GM19324 (cell line): ENCODE measurements at regions not wholly inside any gene's neighbourhood (a gene's known extent, or its start where the extent isn't known, plus 50 kb on each side); places are given as distances from the start of the nearest gene placed in this dataset.
"Not testable (repeated sequence)": the region's sequence is repeated elsewhere in the genome, so short reads cannot be mapped to it uniquely, and the experiment has no call there.

Experiments
- ATAC-seq: cut with Tn5 transposase; IDR thresholded peaks from one replicate; pipeline ENCODE4 v1.9.1; 2021; ENCODE audit warnings: mild to moderate bottlenecking, moderate library complexity; ENCODE audit not compliant: unreplicated experiment, low FRiP score

DNA sequence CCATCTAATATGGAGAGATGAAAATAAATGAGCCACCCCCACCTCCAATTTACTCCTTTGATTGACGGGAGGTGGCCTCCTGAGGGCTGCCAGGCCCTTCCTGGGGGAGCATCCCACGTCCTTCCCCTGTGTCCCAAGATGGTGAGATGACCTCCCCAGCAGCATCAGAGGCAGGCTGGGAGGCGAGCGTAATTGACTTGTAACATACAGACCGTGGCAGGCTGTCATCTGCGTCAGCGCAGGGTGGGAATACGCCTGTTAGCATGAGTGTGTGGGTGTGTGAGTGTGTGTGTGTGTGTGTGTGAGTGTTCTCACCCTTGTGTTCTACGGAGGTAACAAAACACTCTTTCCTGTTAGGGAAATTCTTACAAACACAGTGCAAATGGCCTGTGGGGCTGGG, 156.9 kb upstream of the CIBAR2 start:
- ATAC-seq = no peak

DNA sequence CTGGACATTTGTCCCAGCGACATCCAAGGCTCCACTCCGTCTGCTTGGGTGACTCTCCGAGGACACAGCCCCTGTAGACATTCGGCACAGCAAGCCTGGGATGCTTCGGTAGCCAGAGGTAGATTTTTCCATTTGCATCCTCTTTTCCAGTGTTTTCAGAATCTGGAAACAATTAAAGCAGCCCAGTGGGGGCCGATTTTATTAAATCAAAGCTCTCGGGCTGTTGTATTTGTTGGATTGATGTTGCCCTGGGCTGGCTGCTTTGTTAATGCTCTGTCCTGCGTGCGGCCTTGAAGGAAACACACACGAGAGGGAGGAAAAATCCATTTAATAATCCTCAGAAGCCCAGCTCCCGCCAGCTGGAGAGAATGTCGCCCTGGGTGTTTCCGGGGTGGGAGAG, 158.1 kb upstream of the CIBAR2 start:
- ATAC-seq = no peak

DNA sequence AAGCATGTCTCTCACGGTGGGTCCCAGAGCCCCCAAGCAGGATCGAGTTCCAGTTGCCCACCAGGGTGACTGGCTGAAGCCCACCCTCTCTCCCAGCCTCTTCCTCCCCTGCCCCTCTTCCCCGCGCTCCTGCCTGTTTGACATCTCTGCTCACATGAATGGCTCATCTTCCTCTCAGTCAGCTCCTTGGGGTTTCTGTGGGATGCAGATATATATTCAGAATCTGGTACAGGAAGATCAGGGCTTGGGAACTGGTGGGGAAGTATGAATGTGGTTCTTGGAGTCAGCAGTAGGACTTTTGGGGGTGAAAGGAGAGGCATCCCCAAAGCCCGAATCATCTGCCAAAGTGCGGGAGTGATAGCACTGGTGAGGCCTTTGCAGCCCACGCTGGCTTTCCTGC, 158.9 kb upstream of the CIBAR2 start:
- ATAC-seq = no peak

DNA sequence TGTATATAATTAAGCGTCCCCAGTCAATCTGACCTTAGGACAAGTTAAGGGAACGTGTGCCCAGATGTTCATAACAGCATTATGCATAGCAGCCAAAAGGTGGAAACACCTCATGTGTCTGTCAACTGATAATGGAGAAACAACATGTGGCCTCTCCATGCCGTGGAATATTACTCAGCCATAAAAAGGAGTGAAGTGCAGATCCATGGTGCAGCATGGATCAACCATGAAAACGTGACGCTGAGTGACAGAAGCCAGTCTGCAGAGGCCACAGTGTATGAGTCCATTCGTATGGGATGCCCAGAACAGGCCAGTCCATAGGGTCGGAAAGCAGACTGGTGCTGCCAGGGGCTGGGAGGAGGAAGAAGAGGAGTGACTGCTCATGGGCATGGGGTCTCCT, 161.0 kb upstream of the CIBAR2 start:
- ATAC-seq = no peak

DNA sequence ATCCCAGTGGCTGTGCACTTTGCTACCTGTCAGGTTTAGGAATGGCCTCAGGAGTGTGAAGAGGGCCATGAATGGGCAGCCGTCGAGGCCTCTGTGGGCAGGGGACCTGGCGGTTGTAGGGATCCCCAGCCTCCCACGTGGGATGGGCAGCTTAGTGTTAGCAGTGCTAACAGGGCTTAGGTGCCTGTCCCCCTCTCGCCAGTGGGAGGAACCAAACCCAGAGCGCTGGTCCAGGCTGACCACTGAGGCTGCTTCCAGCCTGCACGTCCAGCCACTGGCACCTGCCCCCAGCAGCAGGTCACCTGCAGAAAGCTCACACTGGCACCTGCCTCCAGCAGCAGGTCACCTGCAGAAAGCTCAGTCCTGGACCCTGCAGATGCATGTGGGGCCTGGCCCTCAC, 162.2 kb upstream of the CIBAR2 start:
- no peak for ATAC-seq

DNA sequence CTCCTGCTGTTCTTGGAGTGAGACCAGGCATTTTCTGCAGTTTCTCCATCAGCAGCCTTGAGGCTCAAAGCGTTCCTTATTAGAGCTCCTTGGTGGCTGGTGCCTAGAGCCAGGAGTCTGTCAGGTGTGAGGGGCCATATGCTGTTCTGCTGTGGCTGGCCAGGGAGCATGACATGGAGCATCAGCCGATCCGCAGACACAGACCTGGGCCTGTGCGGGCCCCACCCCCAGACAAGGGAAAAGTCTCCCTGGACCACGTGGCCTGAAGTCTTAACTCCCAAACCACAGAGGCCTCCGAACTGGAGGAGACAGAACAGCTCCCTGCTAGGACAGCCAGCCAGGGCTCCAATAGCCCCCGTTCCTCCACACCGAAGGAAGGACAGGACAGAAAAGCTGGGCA, 162.7 kb upstream of the CIBAR2 start:
- no peak for ATAC-seq

DNA sequence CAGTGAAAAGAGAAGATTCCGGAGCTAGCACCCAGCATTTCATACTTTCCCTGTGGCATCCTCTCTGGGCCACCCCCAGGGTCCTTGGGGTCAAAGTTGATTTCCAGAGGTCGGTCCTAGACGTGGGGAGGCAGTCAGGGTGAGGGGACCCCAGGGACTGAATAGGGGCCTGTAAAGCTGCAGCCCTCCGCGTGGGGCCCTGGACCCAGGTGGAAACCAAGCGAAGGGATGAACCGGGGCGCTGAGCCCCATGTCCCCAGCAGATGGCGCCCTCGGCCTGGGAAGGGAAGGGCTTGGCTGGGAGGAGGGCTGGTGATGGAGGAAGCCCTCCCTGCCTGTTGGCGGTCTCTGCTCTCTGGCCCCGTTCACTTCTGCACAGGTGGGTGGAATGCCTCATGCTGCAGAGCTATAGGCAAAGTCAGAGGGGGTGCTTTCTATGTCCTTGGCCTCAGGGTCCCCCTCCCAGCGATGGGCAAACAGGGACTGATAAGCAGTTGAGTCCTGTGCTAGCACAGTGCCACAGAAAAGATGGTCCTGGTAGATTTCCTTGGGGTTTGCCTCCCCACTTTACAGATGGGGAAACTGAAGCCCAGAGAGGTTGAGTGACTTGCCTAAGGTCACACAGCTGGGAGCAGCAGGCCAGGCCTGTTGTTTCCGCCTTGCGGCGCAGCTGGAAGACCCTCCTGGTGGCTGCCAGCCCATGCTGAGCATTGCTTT, 163.4 kb upstream of the CIBAR2 start:
- no peak for ATAC-seq

DNA sequence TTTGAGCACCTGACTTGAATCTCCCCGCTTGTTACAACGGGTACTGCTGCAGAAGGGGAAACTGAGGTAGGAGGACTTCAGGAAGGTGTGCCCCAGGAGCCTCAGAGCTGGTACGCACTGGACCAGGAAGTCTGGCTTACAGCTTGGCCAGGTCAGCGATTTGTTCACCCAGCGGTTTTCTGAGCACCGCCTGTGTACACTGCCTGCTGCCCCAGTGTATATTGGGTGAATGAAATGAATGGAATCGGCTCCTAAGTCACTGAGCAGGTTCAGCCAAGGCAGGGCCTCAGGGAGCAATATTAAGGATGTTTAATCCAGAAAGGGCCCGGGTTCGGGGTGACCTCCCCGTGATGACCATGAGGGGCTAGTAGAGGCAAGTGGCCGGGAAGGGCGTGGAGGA, 164.0 kb upstream of the CIBAR2 start:
- no peak for ATAC-seq

DNA sequence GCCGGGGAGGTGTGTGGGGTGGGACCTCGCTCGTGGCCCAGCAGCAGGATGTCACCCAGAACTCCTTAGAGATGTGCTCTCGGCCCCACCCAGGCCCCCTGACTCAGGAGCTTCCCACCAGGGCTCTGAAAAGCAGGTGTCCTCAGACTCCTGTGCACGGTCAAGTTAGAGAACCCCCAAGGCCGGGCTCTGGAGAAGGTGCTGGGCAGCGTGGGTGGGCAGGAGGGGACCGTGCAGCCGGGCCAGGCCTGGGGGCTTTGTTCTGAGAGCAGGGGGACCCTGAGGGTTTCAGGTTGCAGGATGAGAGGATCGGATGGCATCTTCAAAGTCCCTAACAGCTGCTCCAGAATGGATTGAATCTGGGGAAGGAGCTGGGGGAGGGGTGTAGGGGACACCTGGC, 164.4 kb upstream of the CIBAR2 start:
- ATAC-seq = no peak

DNA sequence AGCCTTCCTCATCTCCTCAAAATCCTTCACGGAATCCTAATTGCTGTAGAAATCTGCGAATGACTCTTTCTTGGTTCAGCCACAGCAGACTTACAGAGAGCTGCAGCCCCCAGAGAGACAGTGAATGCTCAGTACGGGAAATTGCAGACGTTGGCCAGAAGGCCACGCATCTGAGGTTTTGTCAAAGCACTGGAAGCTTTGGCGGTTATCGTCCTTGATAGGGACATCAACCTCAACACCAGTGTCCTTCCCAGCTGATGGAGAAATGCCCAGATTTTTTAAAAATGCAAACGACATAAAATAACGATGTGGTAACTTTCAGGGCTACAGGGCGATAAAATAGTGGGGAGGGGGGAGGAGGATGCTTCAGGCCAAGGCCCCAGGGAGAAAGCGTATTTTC, 166.6 kb upstream of the CIBAR2 start:
- no peak for ATAC-seq

DNA sequence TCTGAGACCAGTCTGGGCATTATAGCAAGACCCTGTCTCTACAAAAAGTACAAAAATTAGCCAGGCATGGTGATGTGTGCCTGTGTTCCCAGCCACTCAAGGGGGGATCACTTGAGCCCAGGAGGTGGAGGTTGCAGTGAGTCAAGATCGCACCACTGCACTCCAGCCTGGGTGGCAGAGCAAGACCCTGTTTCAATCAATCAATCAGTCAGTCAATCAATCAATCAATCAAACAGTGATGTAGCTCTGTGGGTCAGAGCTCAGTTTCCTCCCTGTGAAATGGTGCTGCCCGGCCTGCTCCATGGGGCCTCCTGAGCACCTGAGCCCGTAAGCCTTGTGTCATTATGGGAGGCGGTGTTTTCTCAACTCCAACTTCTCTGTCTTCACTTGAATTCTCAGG, 167.1 kb upstream of the CIBAR2 start:
- ATAC-seq = no peak

DNA sequence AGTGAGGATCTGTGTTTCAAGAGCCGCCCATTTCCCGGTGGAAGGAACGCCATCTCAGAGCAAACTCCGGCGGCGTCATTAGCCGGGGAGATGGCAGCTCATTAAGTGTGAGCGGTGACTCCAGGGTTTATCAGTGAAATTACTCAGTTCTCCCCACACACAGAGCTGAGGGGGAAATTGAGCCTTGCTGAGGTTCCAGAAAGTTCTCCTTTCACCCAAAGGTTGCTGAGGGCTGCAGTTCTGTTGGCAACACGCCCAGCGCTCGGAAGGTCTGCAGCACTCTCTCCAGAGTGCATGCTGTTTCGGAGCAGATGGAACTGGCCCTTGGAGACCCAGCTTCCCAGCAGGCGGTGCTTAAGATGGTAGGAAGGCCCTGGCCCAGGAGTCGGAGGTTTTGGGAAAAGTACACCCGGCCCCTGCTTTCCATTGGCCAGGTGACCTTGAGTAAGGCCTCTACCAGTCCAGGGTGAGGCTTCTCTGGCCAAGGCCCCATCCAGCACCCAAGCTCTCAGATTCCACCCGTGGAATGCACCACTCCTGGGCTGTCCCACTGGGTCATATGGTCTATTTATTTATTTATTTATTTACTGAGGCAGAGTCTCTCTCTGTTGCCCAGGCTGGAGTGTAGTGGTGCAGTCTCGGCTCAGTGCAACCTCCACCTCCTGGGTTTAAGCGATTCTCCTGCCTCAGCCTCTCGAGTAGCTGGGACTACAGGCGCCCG, 167.7 kb upstream of the CIBAR2 start:
- ATAC-seq = no peak

DNA sequence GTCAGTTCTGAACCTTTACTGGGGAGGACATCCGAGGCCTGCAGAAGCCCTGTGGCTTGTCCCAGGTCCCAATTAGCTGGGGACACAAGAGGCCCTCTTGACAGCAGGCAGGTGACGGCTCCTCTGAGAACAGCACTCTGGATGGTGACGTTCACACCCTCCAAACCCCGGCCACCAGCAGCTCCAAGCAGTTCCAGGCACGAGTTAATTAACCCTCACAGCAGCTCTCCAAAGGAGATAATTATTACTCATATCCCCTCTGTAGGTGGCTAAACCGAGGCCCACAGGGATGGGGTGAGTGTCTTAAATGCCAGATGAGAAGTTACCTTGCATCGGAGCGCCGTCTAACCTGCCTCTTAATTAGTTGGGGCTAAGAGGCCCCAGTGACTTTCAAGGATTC, 168.9 kb upstream of the CIBAR2 start:
- no peak for ATAC-seq

DNA sequence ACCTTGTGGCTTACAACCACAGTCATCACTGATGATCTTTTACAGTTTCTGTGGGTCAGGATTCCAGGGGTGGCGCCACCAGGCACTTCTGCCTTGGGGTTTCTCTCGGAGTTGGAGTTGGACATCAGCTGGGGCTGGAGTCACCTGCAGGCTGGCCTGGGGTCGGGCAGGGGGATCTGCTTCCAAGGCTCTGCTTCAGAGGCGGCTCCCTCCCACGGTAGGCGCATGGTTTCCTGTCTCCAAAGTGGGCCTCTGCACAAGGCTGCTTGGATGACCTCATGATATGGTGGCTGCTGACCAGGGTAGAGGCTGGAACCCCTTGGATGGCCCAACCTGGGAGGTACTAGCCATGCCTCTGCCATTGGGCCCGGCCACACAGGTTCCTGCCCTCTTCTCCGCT, 170.6 kb upstream of the CIBAR2 start:
- no peak for ATAC-seq

DNA sequence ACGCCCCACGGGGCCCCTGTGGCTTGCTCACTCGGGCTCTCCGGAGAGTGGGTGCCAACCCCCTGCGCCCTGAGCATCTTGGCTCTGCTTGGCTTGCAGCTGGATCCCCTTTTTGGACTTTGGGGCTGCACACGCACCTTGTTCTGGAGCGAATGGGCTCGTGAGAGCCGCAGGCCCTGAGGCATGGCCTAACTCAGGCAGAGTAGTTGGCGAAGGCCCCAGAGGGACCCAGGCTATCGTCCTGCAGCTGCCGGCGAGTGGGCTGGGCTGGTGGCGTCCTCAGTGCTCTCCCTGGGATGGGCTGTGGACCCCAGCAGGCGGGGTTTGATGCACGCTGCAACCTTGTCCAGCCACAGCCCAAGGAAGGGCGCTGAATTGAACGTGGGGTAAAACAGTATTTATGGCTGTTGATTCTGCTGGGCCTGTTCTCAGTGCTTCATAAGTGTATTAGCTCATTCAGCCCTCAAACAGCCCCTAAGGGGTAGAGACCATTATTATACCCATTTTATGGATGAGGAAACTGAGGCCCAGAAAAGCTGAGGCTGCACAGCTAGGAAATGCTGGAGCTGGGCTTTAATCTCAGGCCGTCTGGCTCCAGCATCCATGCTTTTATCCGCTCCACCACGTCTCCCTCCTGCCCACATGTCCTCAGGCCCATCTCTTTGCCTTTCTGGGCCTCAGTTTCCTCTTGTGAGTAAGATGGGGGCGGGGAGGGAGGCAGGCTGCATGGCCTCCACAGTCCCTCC, 171.2 kb upstream of the CIBAR2 start:
- ATAC-seq = no peak

DNA sequence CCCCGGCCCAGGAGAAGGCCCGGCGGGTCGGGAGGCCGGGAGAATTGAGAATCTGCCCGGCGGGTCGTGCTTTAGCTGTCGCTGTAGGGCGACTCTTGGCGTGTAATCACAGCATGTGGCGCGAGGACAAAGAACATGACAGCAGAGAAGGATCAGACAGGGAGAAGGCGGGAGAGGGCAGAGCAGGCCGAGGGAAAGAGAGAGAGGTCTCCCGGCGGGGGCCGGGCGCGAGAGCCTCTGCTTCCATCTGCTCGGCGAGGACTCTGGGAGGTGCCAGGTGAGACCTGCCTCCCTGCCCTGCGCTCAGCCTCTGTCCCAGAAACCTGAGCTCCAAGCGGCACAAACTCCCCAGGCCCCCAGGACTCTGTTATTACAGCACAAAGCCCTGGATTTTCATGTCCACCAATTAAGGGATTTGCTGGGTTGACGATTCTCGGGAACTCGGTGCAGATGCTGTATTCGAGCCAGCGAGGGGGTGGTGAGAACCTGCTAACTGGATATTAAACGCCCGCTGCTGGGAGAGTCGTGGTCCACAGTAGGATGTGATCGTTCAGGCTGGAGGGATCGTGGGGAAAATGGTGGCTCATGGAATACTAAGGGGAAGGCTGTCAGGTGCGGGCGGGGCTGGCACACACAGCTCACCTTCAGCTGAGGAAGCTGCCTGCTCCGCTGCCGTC, 172.0 kb upstream of the CIBAR2 start:
- no peak for ATAC-seq

DNA sequence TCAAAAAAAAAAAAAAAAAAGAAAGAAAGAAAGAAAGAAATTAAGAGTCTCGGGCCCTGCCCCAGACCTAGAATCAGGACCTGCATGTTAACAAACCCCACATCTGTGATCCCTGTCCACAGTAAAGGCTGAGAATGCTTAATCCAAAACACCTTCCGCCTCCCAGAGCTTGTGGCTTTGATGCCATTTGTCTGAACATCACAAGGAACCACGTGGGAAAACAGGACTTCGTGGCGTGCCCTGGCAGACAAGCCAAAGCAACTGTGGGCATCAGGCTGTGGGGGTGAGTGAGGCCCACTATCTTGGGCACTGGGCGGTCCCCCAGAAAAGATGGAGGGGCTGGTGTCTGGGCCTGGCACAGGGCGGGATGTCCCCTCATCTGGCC, 173.4 kb upstream of the CIBAR2 start:
- ATAC-seq = no peak

DNA sequence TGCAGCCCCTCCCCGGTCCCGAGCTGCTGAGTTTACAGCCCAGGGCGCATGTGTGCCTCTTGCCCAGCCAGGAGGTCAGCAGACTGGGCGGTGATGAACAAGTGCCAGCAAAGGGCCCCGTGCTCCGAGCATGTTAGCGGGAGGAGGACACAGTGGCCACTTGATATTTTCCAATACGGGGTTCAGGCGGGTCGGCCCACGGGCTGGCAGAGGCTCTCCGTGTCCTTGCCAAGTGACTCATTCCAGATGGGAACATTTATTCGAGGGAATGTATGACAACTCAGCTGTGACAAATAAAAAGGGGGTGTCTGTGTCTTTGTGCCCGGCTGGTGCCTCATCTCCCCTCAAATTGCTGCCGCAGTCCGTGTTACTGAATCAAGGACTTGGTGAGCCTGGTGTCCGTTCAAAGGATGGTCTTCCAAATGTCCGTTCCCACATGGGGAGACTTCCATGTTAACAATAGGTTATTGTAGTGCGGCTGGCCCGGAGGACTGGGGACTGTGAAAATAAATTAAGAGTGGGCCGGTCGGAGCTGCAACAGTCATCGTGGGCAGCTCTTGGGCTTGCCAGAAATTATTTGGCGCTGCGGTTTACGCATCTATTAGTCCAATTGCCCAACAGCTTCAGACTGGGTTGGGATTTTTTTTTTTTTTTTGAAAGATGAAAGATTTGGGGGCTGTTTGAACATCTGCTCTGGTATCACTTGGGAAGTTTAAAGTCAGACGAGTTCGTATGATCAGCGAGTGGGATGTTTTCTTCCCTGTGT, 174.0 kb upstream of the CIBAR2 start:
- no peak for ATAC-seq

DNA sequence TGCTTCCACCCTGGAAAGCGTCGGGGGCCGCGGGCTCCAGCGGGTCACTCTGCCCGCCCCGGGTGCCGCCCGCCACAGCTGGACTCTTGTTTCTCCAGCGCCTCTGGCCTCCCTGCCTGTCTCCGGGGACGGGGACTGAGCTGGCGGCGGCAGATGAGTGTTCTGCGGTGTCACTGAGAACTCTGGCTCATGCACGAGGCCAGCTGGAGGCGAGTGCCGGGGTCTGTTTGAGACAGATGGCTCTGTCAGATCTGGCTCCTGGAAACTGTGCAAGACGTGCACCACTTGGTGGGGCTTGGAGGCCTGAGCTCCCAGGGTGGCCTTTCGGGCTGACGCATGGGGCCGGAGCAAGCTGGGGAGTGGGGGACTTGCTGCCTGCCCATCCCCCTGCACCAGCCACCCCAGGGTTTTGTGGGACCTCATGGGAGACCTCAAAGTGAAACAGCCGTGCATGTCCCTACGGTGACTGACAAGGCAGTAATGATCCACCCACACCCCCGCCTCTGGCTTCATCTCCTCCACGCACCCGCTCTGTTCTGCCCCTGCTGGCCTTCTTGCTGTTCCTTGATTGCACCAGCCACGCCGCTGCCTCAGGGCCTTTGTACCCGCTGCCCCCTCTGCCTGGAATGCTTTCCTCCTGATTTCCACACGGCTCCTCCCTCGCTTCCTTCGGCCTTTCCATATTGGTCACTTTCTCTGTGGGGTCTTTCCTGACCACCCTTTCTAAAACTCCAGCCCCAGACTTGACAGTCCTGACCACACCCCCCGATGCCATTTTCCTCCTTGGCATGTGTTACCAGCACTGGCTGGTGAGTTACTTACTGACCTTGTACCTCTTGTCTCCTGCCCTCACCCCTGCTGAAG, 174.9 kb upstream of the CIBAR2 start:
- no peak for ATAC-seq

DNA sequence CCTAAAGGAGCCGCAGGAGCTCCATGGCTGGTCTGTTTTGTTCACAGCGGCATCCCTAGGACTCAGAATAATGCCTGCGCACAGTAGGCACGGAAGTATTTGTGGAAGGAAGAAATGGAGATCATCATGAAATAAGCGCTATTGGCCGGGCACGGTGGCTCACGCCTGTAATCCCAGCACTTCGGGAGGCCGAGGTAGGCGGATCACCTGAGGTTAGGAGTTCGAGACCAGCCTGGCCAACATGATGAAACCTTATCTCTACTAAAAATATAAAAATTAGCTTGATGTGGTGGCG, 175.5 kb upstream of the CIBAR2 start:
- ATAC-seq = not testable (repeated sequence)
